H1 (cell line): ENCODE measurements at regions not wholly inside any gene's neighbourhood (a gene's known extent, or its start where the extent isn't known, plus 50 kb on each side); places are given as distances from the start of the nearest gene placed in this dataset.

Experiments
- CTCF ChIA-PET: fragments of 300-600 bp; sonication (Branson Sonifier 250); formaldehyde crosslinking; loops from one replicate; lab custom pipeline; 2021; ENCODE audit not compliant: partially characterized antibody; lab: Charles Lee
- POLR2A ChIA-PET: fragments of 300-600 bp; sonication (Branson Sonifier 250); formaldehyde crosslinking; loops from one replicate; lab custom pipeline; 2021; ENCODE audit warnings: inconsistent platforms; ENCODE audit not compliant: partially characterized antibody; lab: Charles Lee
- DNase-seq, 2 experiments: peaks; one replicate each; pipeline versions ENCODE4 v3.0.0 to v3.0.0-alpha.2; 2010 to 2022; ENCODE audit warnings: low spot score in 2 of 2, low read depth in 1 of 2, mixed read lengths in 1 of 2
- FAIRE-seq: peaks from 2 replicates; lab custom pipeline; 2011; peaks lifted over from hg19 to GRCh38; lab: Jason Lieb, UNC
- H2AFZ ChIP-seq: 2 replicates; pipeline ENCODE4 v1.8.1; 2012; ENCODE audit warnings: low read length, inconsistent platforms
- H2AK5ac ChIP-seq: 2 replicates; pipeline ENCODE4 v1.6.1; 2013; ENCODE audit warnings: low read depth, low read length
- H2BK120ac ChIP-seq: replicated peaks from 2 replicates; pipeline ENCODE3; 2013; ENCODE audit warnings: low read depth, low read length, inconsistent platforms
- H2BK12ac ChIP-seq: 2 replicates; pipeline ENCODE4 v1.6.1; 2013; ENCODE audit warnings: low read depth, low read length
- H2BK15ac ChIP-seq: 2 replicates; pipeline ENCODE4 v1.6.1; 2013; ENCODE audit warnings: low read length
- H2BK20ac ChIP-seq: 2 replicates; pipeline ENCODE4 v1.6.1; 2013; ENCODE audit warnings: low read length
- H2BK5ac ChIP-seq: 2 replicates; pipeline ENCODE4 v1.6.1; 2013; ENCODE audit warnings: low read depth, low read length
- H3K14ac ChIP-seq: 2 replicates; pipeline ENCODE4 v1.6.1; 2013; ENCODE audit warnings: inconsistent platforms; ENCODE audit not compliant: insufficient read length
- H3K18ac ChIP-seq: 2 replicates; pipeline ENCODE4 v1.6.1; 2013; ENCODE audit warnings: low read length; ENCODE audit errors: extremely low read depth
- H3K23ac ChIP-seq: 2 replicates; pipeline ENCODE4 v1.6.1; 2013; ENCODE audit warnings: inconsistent platforms; ENCODE audit not compliant: insufficient read length
- H3K23me2 ChIP-seq: 2 replicates; pipeline ENCODE4 v1.6.1; 2013; ENCODE audit warnings: low read depth, low read length
- H3K27ac ChIP-seq: 2 replicates; pipeline ENCODE4 v1.6.1; 2011; ENCODE audit warnings: low read depth, low read length, inconsistent platforms
- H3K27me3 ChIP-seq, 4 experiments: replicated peaks in 1 of 4; 1 replicate in 1 of 4; 2 replicates in 3 of 4; pipeline versions ENCODE4 v1.6.1 to v1.8.1; 2011 to 2013; ENCODE audit warnings: low read length in 3 of 4, mild to moderate bottlenecking in 3 of 4, inconsistent platforms in 2 of 4, mixed read lengths in 2 of 4, moderate library complexity in 1 of 4; ENCODE audit not compliant: control insufficient read depth in 3 of 4, insufficient read depth in 3 of 4; ENCODE audit errors: extremely low read depth in 1 of 4
- H3K36me3 ChIP-seq, 4 experiments: 2 replicates each; pipeline versions ENCODE4 v1.6.1 to v1.8.1; 2011 to 2013; ENCODE audit warnings: mild to moderate bottlenecking in 4 of 4, low read length in 3 of 4, moderate library complexity in 2 of 4, control low read depth in 1 of 4, inconsistent platforms in 1 of 4; ENCODE audit not compliant: insufficient read depth in 4 of 4, control insufficient read depth in 2 of 4
- H3K4ac ChIP-seq: replicated peaks from 2 replicates; pipeline ENCODE3; 2013; ENCODE audit warnings: low read length, low read depth, mixed read lengths, inconsistent platforms; ENCODE audit not compliant: insufficient read length
- H3K4me1 ChIP-seq, 4 experiments: replicated peaks in 1 of 4; 1 replicate in 1 of 4; 2 replicates in 3 of 4; pipeline versions ENCODE4 v1.6.1 to v1.8.1; 2011 to 2013; ENCODE audit warnings: low read length in 3 of 4, inconsistent platforms in 2 of 4, mixed read lengths in 1 of 4; ENCODE audit not compliant: insufficient read depth in 4 of 4, control insufficient read depth in 3 of 4
- H3K4me2 ChIP-seq, 2 experiments: 2 replicates each; pipeline versions ENCODE4 v1.6.1 to v1.8.1; 2011 to 2013; ENCODE audit warnings: low read depth in 2 of 2, low read length in 2 of 2, control low read depth in 1 of 2, inconsistent platforms in 1 of 2, mild to moderate bottlenecking in 1 of 2; ENCODE audit not compliant: insufficient read depth in 1 of 2
- H3K4me3 ChIP-seq, 4 experiments: fragments of 200-600, 300-600 bp in 1 of 4; sonication (generic), shearing (Covaris generic), sonication (Bioruptor Twin) in 1 of 4; 2 replicates each; pipeline versions ENCODE4 v1.5.1 to v1.8.1; 2011 to 2016; ENCODE audit warnings: low read length in 4 of 4, low read depth in 3 of 4, control low read depth in 2 of 4, inconsistent platforms in 2 of 4, mild to moderate bottlenecking in 2 of 4, mixed read lengths in 1 of 4, moderate library complexity in 1 of 4; ENCODE audit not compliant: insufficient read depth in 2 of 4; ENCODE audit errors: extremely low read depth in 1 of 4
- H3K56ac ChIP-seq: replicated peaks from 2 replicates; pipeline ENCODE3; 2013; ENCODE audit warnings: low read depth, mild to moderate bottlenecking, mixed read lengths, low read length, inconsistent platforms; ENCODE audit not compliant: insufficient read length
- H3K79me1 ChIP-seq: 2 replicates; pipeline ENCODE4 v1.6.1; 2013; ENCODE audit warnings: low read depth, low read length, control low read depth
- H3K79me2 ChIP-seq, 2 experiments: 2 replicates each; pipeline versions ENCODE4 v1.6.1 to v1.8.1; 2012 to 2013; ENCODE audit warnings: low read length in 2 of 2, mild to moderate bottlenecking in 2 of 2, inconsistent platforms in 1 of 2; ENCODE audit not compliant: insufficient read depth in 2 of 2, control insufficient read depth in 1 of 2
- H3K9ac ChIP-seq, 4 experiments: replicated peaks in 1 of 4; 1 replicate in 1 of 4; 2 replicates in 3 of 4; pipeline versions ENCODE4 v1.6.1 to v1.8.1; 2011 to 2013; ENCODE audit warnings: low read depth in 3 of 4, low read length in 3 of 4, control low read depth in 2 of 4, mild to moderate bottlenecking in 2 of 4, moderate library complexity in 2 of 4, inconsistent platforms in 1 of 4; ENCODE audit errors: extremely low read depth in 1 of 4
- H3K9me3 ChIP-seq, 2 experiments: 2 replicates each; pipeline versions ENCODE4 v1.6.1 to v1.8.1; 2012 to 2013; ENCODE audit warnings: mild to moderate bottlenecking in 2 of 2, moderate library complexity in 2 of 2, control low read depth in 1 of 2, inconsistent platforms in 1 of 2, low read depth in 1 of 2, low read length in 1 of 2, mixed read lengths in 1 of 2; ENCODE audit not compliant: insufficient read depth in 2 of 2
- H4K20me1 ChIP-seq, 2 experiments: replicated peaks in 1 of 2; 2 replicates each; pipeline versions ENCODE3 to v1.8.1; 2011 to 2013; ENCODE audit warnings: inconsistent platforms in 2 of 2, low read length in 2 of 2, mild to moderate bottlenecking in 1 of 2; ENCODE audit not compliant: insufficient read depth in 2 of 2, control insufficient read depth in 1 of 2
- H4K5ac ChIP-seq: 2 replicates; pipeline ENCODE4 v1.6.1; 2013; ENCODE audit warnings: low read length, low read depth, mixed read lengths, inconsistent platforms; ENCODE audit not compliant: insufficient read length
- H4K8ac ChIP-seq: 2 replicates; pipeline ENCODE4 v1.8.0; 2013; ENCODE audit warnings: mild to moderate bottlenecking, moderate library complexity, low read length, inconsistent platforms; ENCODE audit not compliant: insufficient read depth; ENCODE audit errors: extremely low read depth
- H4K91ac ChIP-seq: replicated peaks from 2 replicates; pipeline ENCODE3; 2013; ENCODE audit warnings: low read length, mixed read lengths, inconsistent platforms; ENCODE audit not compliant: insufficient read length
- ATF3 ChIP-seq: IDR thresholded peaks from 2 replicates; pipeline ENCODE4 v1.6.1; 2011; ENCODE audit warnings: low read depth, mild to moderate bottlenecking, low read length; ENCODE audit not compliant: insufficient read depth
- CBX5 ChIP-seq: fragments of 300-800, 300-1000 bp; sonication (generic); IDR thresholded peaks from 2 replicates; pipeline ENCODE4 v1.7.1; 2016; ENCODE audit warnings: antibody characterized with exemption, low read length, low read depth
- FOSL1 ChIP-seq: IDR thresholded peaks from 2 replicates; pipeline ENCODE4 v1.6.1; 2011; ENCODE audit warnings: mild to moderate bottlenecking, low read depth, low read length, moderate library complexity; ENCODE audit not compliant: insufficient read depth
- GABPA ChIP-seq: IDR thresholded peaks from 2 replicates; pipeline ENCODE4 v1.6.1; 2011; ENCODE audit warnings: mild to moderate bottlenecking, low read length, moderate library complexity, borderline replicate concordance; ENCODE audit not compliant: insufficient read depth
- HDAC2 ChIP-seq, 2 experiments: fragments of 300-600 bp in 1 of 2; sonication (generic) in 1 of 2; IDR thresholded peaks; 2 replicates each; pipeline ENCODE4 v1.6.1; 2011 to 2012; ENCODE audit warnings: low read depth in 2 of 2, low read length in 2 of 2, mild to moderate bottlenecking in 2 of 2, moderate library complexity in 2 of 2, borderline replicate concordance in 1 of 2, inconsistent platforms in 1 of 2
- KDM5A ChIP-seq: fragments of 200-600 bp; IDR thresholded peaks from 2 replicates; pipeline ENCODE4 v1.7.1; 2012; ENCODE audit warnings: mild to moderate bottlenecking, low read length, inconsistent platforms, mixed read lengths
- RXRA ChIP-seq: IDR thresholded peaks from 2 replicates; pipeline ENCODE4 v1.6.1; 2011; ENCODE audit warnings: low read depth, mild to moderate bottlenecking, low read length, moderate library complexity; ENCODE audit not compliant: insufficient read depth
- SIRT6 ChIP-seq: IDR thresholded peaks from one replicate; pipeline ENCODE4 v1.7.1; 2012; ENCODE audit warnings: low read length, inconsistent platforms
- SIX5 ChIP-seq: IDR thresholded peaks from 2 replicates; pipeline ENCODE4 v1.6.1; 2011; ENCODE audit warnings: mild to moderate bottlenecking, low read depth, low read length
- TCF12 ChIP-seq: IDR thresholded peaks from 2 replicates; pipeline ENCODE4 v1.6.1; 2011; ENCODE audit warnings: low read depth, mild to moderate bottlenecking, low read length
- TEAD4 ChIP-seq: IDR thresholded peaks from 2 replicates; pipeline ENCODE4 v1.6.1; 2012; ENCODE audit warnings: low read depth, low read length, inconsistent platforms, mixed read lengths
- YY1 ChIP-seq: IDR thresholded peaks from 2 replicates; pipeline ENCODE4 v1.6.1; 2011; ENCODE audit warnings: low read depth, mild to moderate bottlenecking, low read length
- WGBS, 2 experiments: shearing (Covaris generic) in 1 of 2; methylation state at CpG; one replicate each; pipeline versions ENCODE4 v1.1.6 to v1.1.7; 2013 to 2015; ENCODE audit warnings: low lambda C conversion rate in 2 of 2, mixed read lengths in 2 of 2, inconsistent platforms in 1 of 2, low coverage in 1 of 2, missing lambda C conversion rate in 1 of 2; ENCODE audit not compliant: insufficient replicate concordance in 2 of 2, insufficient coverage in 1 of 2, insufficient read length in 1 of 2; ENCODE audit errors: extremely low coverage in 1 of 2, missing lambda C conversion rate in 1 of 2; 5-methylcytosine and 5-hydroxymethylcytosine counted together
- TF ChIP-seq, protein P1 (sequence below): IDR thresholded peaks from 2 replicates; pipeline ENCODE4 v1.6.1; 2012; ENCODE audit warnings: inconsistent platforms

DNA sequence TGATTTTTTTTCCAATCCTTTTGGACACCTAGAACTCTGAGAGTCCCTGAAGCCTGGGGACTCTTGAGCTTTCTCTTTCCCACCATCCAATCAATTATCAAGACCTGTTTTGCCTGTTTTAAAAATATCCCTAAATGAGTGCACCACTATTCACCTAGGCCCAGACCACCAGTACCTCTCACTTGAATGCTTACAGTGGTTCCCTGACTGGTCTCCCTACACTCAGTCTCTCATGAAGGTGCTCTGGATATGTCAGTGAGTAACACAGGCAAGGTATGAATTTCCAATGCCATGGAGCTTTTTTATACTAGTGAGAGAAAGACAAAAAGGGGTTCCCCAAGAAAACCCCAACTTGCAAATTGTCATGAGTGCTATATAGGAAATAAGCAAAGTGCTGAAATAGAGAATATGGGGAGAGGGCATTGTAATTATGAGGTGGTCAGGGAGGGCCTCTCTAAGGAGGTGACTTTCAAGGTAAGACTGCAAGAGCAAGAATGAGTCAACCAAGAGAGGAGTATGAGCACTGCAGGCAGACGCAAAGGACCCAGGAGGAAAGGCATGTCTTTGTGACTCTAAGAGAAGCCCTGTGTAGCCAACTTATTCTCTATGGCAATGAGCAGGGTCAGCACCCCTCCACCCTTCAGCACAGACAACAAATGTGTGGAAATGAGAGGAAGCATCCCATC, 85.3 kb upstream of the MBIP start:
- no peak overlapping the region for H3K23ac ChIP-seq
- FAIRE-seq (no peak), DNase-seq (no peak)
- 68% methylated on average over 1 of the region's 1 CpG; no CpG with 5 or more reads in 1 of the 2 experiments for WGBS, 2 experiments
- no peak overlapping the region for H2BK5ac ChIP-seq
- ChIA-PET CTCF (interaction anchor here (0.8 to 2.1 kb wide), 5 partner anchors 8 to 337 kb away, joined by 3 to 6 read pairs (median 3); no protein-coding TSS in a partner anchor), POLR2A (no interaction called here)
- no peak overlapping the region for H2AK5ac ChIP-seq
- no peak overlapping the region for H3K4me3 ChIP-seq
- no peaks in the 10 kb centered on the region for H3K79me1 ChIP-seq
- H4K20me1 ChIP-seq: no peaks in the 10 kb centered on the region
- H3K9me3 ChIP-seq: no peaks in the 10 kb centered on the region
- H3K4me1 ChIP-seq: no peaks in the 10 kb centered on the region
- no peaks in the 10 kb centered on the region for H3K27me3 ChIP-seq
- H2AFZ ChIP-seq: no peak overlapping the region
- H4K8ac ChIP-seq: no peak overlapping the region
- no peak overlapping the region for H3K4ac ChIP-seq
- no peaks in the 10 kb centered on the region for H3K23me2 ChIP-seq
- no peaks in the 10 kb centered on the region for H3K36me3 ChIP-seq
- no peak overlapping the region for H3K27ac ChIP-seq
- H3K18ac ChIP-seq: no peak overlapping the region
- H2BK20ac ChIP-seq: no peak overlapping the region
- no peak overlapping the region for H4K91ac ChIP-seq
- no peak overlapping the region for H2BK12ac ChIP-seq
- H3K56ac ChIP-seq: no peak overlapping the region
- no peak for TF ChIP-seq SIX5
- no peak for TF ChIP-seq SIRT6
- TF ChIP-seq HDAC2 (IDR thresholded peaks at IDR 0.05; ENCODE audit: borderline replicate concordance in 1 of 2, low read depth in 2 of 2, low read length in 2 of 2): no peak
- TF ChIP-seq, protein P1, sequence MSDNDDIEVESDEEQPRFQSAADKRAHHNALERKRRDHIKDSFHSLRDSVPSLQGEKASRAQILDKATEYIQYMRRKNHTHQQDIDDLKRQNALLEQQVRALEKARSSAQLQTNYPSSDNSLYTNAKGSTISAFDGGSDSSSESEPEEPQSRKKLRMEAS: no peak
- TF ChIP-seq ATF3: no peak
- no peak for TF ChIP-seq GABPA
- no peak for TF ChIP-seq KDM5A
- TF ChIP-seq YY1: no peak
- TF ChIP-seq RXRA: no peak
- TF ChIP-seq CBX5: no peak
- TF ChIP-seq TCF12: no peak
- no peak for TF ChIP-seq TEAD4
- no peak for TF ChIP-seq FOSL1
- no peak overlapping the region for H2BK15ac ChIP-seq
- H2BK120ac ChIP-seq: no peak overlapping the region
- H4K5ac ChIP-seq: no peak overlapping the region
- H3K4me2 ChIP-seq: no peak overlapping the region
- no peaks in the 10 kb centered on the region for H3K79me2 ChIP-seq
- no peak overlapping the region for H3K9ac ChIP-seq
- H3K14ac ChIP-seq: no peak overlapping the region
